Keratinocyte (primary cell): ENCODE measurements at regions not wholly inside any gene's neighbourhood (a gene's known extent, or its start where the extent isn't known, plus 50 kb on each side); places are given as distances from the start of the nearest gene placed in this dataset.

Experiments used
- DNase-seq: peaks from one replicate; pipeline ENCODE4 v3.0.0-alpha.2; 2011; ENCODE audit warnings: low read depth, missing footprints, low spot score
- FAIRE-seq: peaks from 2 replicates; lab custom pipeline; 2011; peaks lifted over from hg19 to GRCh38; lab: Jason Lieb, UNC
- H2AFZ ChIP-seq: 2 replicates; pipeline ENCODE4 v1.6.0; 2012; ENCODE audit warnings: low read length, control low read depth, inconsistent platforms; ENCODE audit not compliant: control insufficient read depth
- H3K27ac ChIP-seq: 2 replicates; pipeline ENCODE4 v1.5.1; 2011; ENCODE audit warnings: low read length; ENCODE audit not compliant: control insufficient read depth, insufficient read depth
- H3K27me3 ChIP-seq: 3 replicates; pipeline ENCODE4 v1.6.0; 2011; ENCODE audit warnings: low read length; ENCODE audit not compliant: control insufficient read depth, insufficient read depth; ENCODE audit errors: extremely low read depth
- H3K36me3 ChIP-seq, 2 experiments: 2 replicates in 1 of 2; 3 replicates in 1 of 2; pipeline ENCODE4 v1.5.1; 2011; ENCODE audit warnings: low read length in 2 of 2, mild to moderate bottlenecking in 1 of 2; ENCODE audit not compliant: control insufficient read depth in 2 of 2, insufficient read depth in 2 of 2; ENCODE audit errors: extremely low read depth in 1 of 2
- H3K4me1 ChIP-seq: 3 replicates; pipeline ENCODE4 v1.5.1; 2011; ENCODE audit warnings: low read length; ENCODE audit not compliant: control insufficient read depth, insufficient read depth; ENCODE audit errors: extremely low read depth
- H3K4me2 ChIP-seq: 3 replicates; pipeline ENCODE4 v1.6.0; 2011; ENCODE audit warnings: low read depth, low read length; ENCODE audit not compliant: control insufficient read depth, insufficient read depth; ENCODE audit errors: extremely low read depth
- H3K4me3 ChIP-seq, 3 experiments: fragments of 200-600 bp in 1 of 3; sonication (generic) in 1 of 3; 2 replicates in 2 of 3; 3 replicates in 1 of 3; pipeline ENCODE4 v1.5.1; 2011 to 2016; ENCODE audit warnings: low read length in 3 of 3, mild to moderate bottlenecking in 3 of 3, control low read depth in 2 of 3, inconsistent platforms in 1 of 3, low read depth in 1 of 3, mixed read lengths in 1 of 3, mixed run types in 1 of 3, moderate library complexity in 1 of 3; ENCODE audit not compliant: control insufficient read depth in 2 of 3, insufficient read depth in 2 of 3; ENCODE audit errors: extremely low read depth in 1 of 3
- H3K79me2 ChIP-seq: 2 replicates; pipeline ENCODE4 v1.6.0; 2012; ENCODE audit warnings: low read length; ENCODE audit not compliant: control insufficient read depth, insufficient read depth
- H3K9ac ChIP-seq: 3 replicates; pipeline ENCODE4 v1.6.0; 2011; ENCODE audit warnings: low read length; ENCODE audit not compliant: control insufficient read depth, insufficient read depth; ENCODE audit errors: extremely low read depth
- H3K9me1 ChIP-seq: 3 replicates; pipeline ENCODE4 v1.6.0; 2011; ENCODE audit warnings: low read length; ENCODE audit not compliant: control insufficient read depth, insufficient read depth; ENCODE audit errors: extremely low read depth
- H3K9me3 ChIP-seq: 2 replicates; pipeline ENCODE4 v1.5.1; 2012; ENCODE audit warnings: low read depth, low read length; ENCODE audit not compliant: control insufficient read depth
- H4K20me1 ChIP-seq: 3 replicates; pipeline ENCODE4 v1.6.0; 2011; ENCODE audit warnings: low read length; ENCODE audit not compliant: control insufficient read depth, insufficient read depth; ENCODE audit errors: extremely low read depth
- EZH2 ChIP-seq: IDR thresholded peaks from one replicate; pipeline ENCODE4 v1.6.1; 2012; ENCODE audit warnings: inconsistent platforms, mild to moderate bottlenecking, low read length, moderate library complexity
- dilution Hi-C: fragments of 300-500 bp; cut with MboI; formaldehyde crosslinking; loops from one replicate; pipeline ENCODE4 v1.7.0; 2020; ENCODE audit warnings: low sequenced_read_pairs; ENCODE audit not compliant: extremely low pct_ligation_motif_present
- TF ChIP-seq, protein P1 (sequence below), 3 experiments: IDR thresholded peaks in 1 of 3; conservative IDR thresholded peaks in 1 of 3; optimal IDR thresholded peaks in 1 of 3; 2 replicates in 2 of 3; 3 replicates in 1 of 3; pipeline versions ENCODE3 to v1.5.1; 2011; ENCODE audit warnings: low read length in 3 of 3, mild to moderate bottlenecking in 3 of 3, moderate library complexity in 2 of 3, control low read depth in 1 of 3, inconsistent platforms in 1 of 3; ENCODE audit not compliant: insufficient read depth in 2 of 3; ENCODE audit errors: extremely low read depth in 1 of 3

DNA sequence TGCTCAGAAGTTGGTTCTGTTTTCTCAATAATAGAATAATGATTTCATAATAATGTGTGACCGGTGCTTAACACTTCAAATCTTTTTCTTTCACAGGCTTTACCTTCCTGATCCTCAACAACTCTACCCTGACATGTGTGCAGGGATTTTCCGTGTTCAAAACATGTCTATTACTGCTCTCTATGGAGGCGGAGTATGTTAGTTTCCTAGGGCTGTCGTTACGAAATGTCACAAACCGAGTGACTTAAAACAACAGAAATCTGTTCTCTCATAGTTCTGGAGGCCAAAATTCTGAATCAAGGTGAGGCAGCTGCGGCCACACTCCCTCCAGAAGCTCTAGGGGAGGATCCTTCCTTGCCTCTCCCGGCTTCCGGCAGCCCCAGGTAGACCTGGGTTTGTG is 186.2 kb upstream of the VASH1 start:
- dilution Hi-C loops, result no loop called here
- no peaks in the 10 kb centered on the region for H3K36me3 ChIP-seq
- FAIRE-seq (no peak), DNase-seq (no peak)
- H3K79me2 ChIP-seq, result no peaks in the 10 kb centered on the region
- no peak overlapping the region for H3K27ac ChIP-seq
- peak overlapping the region; percentile 50 for H3K4me2 ChIP-seq
- no peaks in the 10 kb centered on the region for H3K9me1 ChIP-seq
- H3K4me3 ChIP-seq, result no peak overlapping the region
- H3K9ac ChIP-seq, result no peak overlapping the region
- peaks cover 12% of the 10 kb centered on the region for H3K27me3 ChIP-seq
- H3K9me3 ChIP-seq, result no peaks in the 10 kb centered on the region
- H3K4me1 ChIP-seq, result no peaks in the 10 kb centered on the region
- no peaks in the 10 kb centered on the region for H4K20me1 ChIP-seq
- TF ChIP-seq, protein P1, sequence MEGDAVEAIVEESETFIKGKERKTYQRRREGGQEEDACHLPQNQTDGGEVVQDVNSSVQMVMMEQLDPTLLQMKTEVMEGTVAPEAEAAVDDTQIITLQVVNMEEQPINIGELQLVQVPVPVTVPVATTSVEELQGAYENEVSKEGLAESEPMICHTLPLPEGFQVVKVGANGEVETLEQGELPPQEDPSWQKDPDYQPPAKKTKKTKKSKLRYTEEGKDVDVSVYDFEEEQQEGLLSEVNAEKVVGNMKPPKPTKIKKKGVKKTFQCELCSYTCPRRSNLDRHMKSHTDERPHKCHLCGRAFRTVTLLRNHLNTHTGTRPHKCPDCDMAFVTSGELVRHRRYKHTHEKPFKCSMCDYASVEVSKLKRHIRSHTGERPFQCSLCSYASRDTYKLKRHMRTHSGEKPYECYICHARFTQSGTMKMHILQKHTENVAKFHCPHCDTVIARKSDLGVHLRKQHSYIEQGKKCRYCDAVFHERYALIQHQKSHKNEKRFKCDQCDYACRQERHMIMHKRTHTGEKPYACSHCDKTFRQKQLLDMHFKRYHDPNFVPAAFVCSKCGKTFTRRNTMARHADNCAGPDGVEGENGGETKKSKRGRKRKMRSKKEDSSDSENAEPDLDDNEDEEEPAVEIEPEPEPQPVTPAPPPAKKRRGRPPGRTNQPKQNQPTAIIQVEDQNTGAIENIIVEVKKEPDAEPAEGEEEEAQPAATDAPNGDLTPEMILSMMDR (optimal IDR thresholded peaks at IDR 0.05 in 1 of 3, IDR thresholded peaks at IDR 0.05 in 1 of 3, conservative IDR thresholded peaks at IDR 0.05 in 1 of 3; ENCODE audit: extremely low read depth in 1 of 3, insufficient read depth in 2 of 3, low read length in 3 of 3), result no peak
- no peak for TF ChIP-seq EZH2
- H2AFZ ChIP-seq, result peak overlapping the region; percentile 50

DNA sequence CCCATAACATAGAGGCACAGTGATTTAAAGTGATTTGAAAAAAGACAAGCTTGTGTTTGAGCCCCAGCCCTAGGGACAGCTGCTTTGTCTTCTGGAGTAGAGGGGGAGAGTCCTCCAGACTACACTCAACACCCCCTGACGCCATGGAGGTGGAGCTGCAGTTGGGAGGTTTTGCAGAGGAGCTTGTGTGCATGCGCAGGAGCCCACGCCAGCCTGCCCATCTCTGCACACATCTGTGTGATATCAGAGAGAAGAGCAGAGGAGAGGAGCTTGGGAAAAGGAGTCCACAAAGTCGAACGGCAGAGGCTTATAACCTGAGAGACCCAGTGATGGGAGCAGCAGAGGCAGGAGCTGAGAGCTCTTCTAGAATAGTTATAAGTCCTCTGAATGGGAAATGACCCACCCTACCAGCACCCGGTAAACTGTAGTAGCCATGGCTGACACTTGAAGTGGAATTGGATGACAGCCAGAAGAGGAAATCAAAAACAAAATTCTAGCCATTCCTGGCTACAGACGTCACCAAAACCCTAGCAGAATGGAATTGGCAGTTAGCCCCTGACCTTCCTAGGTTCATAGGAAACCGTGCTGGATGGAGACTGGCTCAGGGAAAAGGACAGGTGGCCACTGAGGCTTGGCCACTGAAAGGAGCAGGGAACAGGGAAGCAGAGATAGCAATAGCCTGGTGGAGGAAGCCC is 185.1 kb upstream of the VASH1 start:
- Histone ChIP-seq H3K9me3 (no peaks in the 10 kb centered on the region), H3K27me3 (peaks cover 12% of the 10 kb centered on the region), H3K4me2 (no peak overlapping the region), H3K36me3 (no peaks in the 10 kb centered on the region), H3K27ac (no peak overlapping the region), H4K20me1 (no peaks in the 10 kb centered on the region), H3K79me2 (no peaks in the 10 kb centered on the region), H3K4me3 (no peak overlapping the region), H3K4me1 (no peaks in the 10 kb centered on the region), H3K9ac (no peak overlapping the region), H2AFZ (no peak overlapping the region), H3K9me1 (no peaks in the 10 kb centered on the region)
- dilution Hi-C loops, result no loop called here
- DNase-seq (no peak), FAIRE-seq (no peak)
- TF ChIP-seq, protein P1 (optimal IDR thresholded peaks at IDR 0.05 in 1 of 3, IDR thresholded peaks at IDR 0.05 in 1 of 3, conservative IDR thresholded peaks at IDR 0.05 in 1 of 3; ENCODE audit: extremely low read depth in 1 of 3, insufficient read depth in 2 of 3, low read length in 3 of 3), result no peak
- TF ChIP-seq EZH2, result no peak
